GM18951 (cell line): ENCODE measurements at regions not wholly inside any gene's neighbourhood (a gene's known extent, or its start where the extent isn't known, plus 50 kb on each side); places are given as distances from the start of the nearest gene placed in this dataset.

Experiments
- POLR2A ChIP-seq: IDR thresholded peaks from 4 replicates; pipeline ENCODE4 v1.6.1; 2011; ENCODE audit warnings: mild to moderate bottlenecking; ENCODE audit not compliant: insufficient read length, insufficient read depth; ENCODE audit errors: extremely low read depth
- in situ Hi-C: fragments of 300-500 bp; cut with MboI; formaldehyde crosslinking; loops from one replicate; pipeline ENCODE4 v1.12.0; 2022; ENCODE audit warnings: low sequenced_read_pairs, mixed read lengths, inconsistent platforms; ENCODE audit not compliant: unreplicated experiment

DNA sequence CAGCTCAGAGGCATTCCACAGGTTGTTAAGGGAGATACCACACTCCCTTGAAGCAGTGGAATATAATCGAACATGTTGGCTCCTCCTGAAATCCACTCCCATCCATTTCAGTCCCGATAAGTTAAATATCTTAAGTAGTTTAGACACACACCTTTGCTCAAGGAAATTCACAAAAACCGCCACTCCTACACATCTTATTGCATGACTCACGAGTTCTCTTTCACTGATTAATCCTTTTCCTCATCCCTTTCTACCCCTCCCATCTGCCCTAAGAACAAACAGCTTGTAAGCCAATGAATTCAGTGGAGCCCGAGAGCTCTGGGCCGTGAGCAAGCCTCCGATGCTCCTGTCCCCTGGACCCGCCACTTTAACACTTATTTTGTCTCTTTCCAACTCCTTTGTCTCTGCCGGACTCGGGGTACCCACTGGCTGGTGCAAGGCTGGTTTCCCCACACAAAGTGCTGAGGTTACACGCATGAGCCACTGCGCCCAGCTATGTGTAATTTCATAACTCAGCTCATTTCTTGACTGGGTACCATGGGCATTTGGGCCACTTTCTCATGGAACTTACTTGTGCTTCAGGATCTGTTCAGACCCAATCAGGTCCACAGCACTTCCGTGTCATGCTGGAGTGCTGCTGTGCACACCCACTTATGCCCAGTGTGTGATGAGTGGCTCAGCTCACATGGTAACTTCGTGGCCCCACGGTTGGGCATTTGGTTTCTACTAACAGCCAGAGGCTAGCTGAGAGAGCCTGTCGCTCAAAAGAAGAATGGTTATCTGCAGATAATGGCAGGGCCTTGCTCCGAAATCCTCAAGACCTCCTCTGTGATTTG, 171.8 kb upstream of the ALG10B start:
- in situ Hi-C loops = loop anchor here (25.0 kb wide), 2 partner anchors 967 to 1117 kb away; no protein-coding TSS in a partner anchor
- no peak for TF ChIP-seq POLR2A

DNA sequence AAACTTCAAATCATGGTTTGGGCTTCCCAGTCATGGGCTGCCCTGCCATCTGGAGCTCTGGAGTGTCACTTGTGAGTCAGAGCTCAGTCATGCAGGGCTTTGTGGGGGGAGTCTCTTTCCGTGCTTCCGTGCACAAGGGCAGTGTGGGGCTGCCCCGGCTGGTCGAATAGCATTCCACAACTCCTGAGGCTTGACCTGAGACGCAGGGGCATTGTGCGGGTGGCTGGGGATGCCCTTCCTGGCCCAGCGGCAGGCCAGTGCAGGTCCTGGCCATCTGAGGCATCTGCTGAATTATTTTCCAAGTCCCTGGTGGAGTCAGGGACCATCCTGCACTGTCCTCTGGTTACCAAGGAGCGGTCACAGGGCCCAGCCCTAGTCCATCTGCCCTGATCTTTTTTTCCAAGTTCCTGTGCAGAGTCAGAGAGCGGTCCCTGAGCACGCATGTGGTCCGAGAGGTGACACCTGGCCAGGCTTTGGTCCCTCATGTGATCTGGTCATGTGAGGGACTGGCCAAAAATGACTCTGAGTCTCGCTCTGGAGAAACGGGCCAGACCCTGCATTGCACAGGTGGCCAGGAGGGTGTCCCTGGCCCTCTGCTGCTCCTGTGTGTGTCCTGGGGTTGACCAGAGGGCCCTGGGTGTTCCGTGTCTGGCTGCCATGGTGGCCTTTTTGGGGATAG, 167.0 kb upstream of the ALG10B start:
- in situ Hi-C loops = loop anchor here (25.0 kb wide), 2 partner anchors 963 to 1113 kb away; no protein-coding TSS in a partner anchor

DNA sequence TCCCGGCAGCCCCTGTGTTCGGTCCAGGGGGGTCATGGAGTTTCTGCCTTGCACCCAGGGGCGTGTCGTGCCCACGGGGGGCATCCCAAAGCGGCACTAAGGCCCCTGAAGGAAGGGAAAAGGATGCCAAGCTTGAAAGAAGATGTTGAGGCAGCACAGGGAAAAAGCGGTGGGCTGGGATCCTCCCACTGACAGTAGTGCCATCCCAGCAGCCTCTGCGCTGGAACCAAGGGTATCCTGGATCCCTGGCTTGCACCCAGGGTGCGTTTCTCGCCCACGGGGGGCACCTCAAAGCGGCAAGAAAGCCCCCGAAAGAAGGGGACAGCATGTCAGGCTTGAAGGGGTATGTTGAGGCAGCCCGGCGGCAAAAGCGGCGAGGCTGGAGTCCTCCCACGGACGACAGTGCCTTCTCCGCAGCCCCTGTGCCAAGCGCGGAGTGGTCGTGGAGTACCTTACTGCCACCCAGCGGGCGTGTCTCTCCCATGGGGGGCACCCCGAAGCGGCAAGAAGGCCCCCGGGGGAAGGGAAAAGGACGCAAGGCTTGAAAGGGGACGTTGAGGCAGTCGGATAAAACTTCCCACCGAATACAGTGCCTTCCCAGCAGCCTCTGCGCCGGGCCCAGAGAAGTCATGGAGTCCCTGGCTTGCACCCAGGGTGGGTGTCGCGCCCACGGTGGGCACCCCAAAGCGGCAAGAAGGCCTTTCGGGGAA, 164.4 kb upstream of the ALG10B start:
- in situ Hi-C loops = no loop called here
- no peak for TF ChIP-seq POLR2A

More for the DNA sequence above, 167.0 kb upstream of the ALG10B start:
- TF ChIP-seq POLR2A = no peak

DNA sequence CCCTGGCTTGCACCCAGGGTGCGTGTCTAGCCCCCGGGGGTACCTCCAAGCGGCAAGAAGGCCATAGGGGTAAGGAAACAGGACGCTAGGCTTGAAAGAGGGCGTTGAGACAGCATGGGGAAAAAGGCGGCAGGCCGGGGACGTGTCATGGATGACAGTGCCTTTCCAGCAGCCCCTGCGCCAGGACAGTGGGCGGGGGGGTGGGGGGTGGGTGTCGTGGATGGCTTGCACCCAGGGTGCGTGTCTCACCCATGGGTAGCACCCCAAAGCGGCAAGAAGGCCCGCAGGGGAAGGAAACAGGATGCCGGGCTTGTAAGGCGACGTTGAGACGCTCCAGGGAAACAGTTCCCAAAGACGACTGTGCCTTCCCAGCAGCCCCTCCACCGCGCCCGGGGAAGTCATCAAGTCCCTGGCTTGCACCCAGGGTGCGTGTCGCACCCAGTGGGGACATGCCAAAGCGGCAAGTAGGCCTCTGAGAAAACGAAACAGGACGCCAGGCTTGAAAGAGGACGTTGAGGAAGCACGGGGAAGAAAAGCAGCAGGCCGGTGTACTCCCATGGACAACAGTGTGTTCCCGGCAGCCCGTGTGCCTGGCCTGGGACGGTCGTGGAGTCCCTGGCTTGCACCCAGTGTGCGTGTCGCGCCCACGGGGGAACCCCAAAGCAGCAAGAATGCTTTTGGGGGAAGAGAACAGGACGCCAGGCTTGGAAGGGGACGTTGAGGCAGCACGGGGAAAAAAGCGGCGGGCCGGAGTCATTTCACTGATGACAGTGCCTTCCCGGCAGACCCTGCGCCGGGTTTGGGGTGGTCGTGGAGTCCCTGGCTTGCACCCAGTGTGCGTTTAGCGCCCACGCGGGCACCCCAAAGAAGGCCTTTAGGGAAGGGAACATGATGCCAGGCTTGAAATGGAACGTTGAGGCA, 163.5 kb upstream of the ALG10B start:
- no peak for TF ChIP-seq POLR2A
- in situ Hi-C loops = no loop called here

DNA sequence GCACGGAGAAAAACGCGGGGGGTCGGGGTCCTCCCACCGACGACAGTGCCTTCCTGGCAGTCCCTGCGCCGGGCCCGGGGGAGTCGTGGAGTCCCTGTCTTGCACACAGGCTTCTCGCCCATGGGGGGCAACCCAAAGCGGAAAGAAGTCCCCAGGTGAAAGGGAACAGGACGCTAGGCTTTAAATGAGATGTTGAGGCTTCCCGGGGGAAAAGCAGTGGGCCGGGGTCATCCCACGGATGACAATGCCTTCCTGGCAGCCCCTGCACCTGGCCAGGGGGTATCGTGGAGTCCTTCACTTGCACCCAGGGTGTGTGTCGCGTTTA, 162.9 kb upstream of the ALG10B start:
- TF ChIP-seq POLR2A = no peak
- in situ Hi-C loops = no loop called here

DNA sequence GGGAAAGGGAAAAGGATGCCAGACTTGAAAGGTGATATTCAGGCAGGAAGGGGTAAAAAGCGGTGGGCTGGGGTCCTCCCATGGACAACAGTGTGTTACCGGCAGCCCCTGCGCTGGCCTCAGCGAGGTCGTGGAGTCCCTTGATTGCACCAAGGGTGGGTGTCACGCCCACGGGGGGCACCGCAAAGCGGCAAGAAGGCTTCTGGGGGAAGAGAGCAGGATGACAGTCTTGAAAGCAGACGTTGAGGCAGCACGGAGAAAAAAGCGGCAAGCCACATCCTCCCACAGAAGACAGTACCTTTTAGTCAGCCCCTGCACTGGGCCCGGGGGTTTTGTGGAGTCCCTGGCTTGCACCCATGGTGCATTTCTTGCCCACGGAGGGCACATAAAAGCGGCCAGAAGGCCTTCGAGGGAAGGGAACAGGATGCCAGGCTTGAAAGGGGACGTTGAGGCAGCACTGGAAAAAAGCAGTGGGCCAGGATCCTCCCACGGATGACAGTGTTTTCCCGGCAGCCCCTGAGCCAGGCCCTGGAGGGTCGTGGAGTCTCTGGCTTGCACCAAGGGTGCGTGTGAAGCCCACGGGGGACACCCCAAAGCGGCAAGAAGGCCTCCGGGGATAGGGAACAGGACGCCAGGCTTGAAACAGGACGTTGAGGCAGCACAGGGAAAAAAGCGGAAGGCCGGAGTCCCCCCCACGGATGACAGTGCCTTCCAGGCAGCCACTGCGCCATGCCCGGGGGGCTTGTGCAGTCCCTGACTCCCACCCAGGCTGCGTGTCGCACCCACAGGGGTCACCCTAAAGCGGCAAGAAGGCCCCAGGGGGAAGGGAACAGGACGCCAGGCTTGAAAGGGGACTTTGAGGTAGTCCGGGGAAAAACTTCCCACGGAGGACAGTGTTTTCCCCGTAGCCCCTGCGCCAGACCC, 162.2 kb upstream of the ALG10B start:
- TF ChIP-seq POLR2A = no peak
- in situ Hi-C loops = no loop called here

DNA sequence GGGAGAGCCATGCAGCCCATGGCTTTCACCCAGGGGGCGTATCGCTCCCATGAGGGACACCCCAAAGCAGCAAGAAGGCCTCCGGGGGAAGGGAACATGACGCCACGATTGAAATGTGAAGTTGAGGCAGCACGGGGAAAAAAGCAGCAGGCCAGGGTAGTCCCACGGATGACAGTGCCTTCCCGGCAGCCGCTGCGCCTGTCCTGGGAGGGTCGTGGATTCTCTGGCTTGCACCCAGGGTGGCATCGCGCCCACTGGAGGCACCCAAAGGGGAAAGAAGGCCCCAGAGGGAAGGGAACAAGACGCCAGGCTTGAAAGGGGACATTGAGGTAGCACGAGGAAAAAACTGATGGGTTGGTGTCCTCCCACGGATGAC, 161.6 kb upstream of the ALG10B start:
- TF ChIP-seq POLR2A = no peak

DNA sequence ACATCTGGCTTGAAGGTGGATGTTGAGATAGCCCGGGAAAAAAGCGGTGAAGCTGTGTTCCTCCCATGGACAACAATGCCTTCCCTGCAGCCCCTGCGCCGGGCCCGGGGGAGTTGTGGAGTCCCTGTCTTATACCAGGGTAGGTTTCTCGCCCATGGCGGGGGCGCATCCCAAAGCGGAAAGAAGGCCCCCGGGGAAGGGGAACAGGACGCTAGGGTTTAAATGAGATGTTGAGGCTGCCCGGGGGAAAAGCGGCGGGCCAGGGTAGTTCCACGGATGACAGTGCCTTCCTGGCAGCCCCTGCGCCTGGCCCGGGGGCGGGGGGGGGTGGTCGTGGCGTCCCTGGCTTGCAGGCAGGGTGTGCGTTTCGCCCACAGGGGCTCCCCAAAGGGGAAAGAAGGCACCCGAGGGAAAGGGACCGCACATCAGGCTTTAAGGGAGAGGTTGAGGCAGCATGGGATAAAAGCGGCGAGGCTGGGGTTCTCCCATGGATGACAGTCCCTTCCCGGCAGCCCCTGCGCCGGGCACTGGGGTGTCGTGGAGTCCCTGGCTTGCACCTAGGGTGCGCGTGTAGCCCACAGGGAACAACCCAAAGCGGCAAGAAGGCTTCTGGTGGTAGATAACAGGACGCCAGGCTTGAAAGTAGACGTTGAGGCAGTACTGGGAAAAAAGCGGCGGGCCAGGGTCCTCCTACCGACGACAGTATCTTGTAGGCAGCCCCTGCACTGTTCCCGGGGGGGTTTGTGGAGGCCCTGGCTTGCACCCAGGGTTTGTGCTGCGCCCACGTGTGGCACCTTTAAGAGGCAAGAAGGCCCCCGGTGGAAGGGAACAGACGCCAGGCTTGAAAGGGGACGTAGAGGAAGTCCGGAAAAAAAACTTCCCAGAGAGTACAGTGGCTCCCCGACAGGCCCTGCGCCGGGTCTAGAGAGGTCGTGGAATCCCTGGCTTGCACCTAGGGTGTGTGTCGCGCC, 160.8 kb upstream of the ALG10B start:
- in situ Hi-C loops = no loop called here
- TF ChIP-seq POLR2A = no peak

More for the DNA sequence above, 161.6 kb upstream of the ALG10B start:
- in situ Hi-C loops = no loop called here

DNA sequence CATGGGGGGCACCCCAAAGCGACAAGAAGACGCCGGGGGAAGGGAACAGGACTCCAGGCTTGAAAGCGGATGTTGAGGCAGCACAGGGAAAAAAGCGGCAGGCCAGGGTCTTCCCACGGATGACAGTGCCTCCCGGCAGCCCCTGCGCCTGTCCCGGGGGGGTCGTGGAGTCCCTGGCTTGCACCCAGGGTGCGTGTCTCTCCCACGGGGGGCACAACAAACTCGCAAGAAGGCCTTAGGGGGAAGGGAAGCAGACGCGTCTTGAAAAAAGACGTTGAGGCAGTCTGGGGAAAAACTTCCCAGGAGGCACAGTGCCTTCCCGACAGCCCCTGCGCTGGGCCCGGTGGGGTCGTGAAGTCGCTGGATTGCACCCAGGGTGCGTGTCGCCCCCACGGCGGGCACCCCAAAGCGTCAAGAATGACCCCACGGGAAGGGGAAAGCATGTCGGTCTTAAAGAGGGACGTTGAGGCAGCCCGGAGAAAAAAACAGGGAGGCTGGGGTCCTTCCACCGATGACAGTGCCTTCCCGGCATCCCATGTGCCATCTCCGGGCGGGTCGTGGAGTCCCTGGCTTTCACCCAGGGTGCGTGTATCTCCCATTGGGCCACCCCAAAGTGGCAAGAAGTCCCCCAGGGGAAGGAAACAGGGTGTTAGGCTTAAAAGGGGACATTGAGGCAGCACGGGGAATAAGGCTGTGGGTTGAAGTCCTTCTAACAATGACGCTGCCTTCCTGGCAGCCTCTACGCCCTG, 159.9 kb upstream of the ALG10B start:
- TF ChIP-seq POLR2A = no peak
- in situ Hi-C loops = no loop called here

DNA sequence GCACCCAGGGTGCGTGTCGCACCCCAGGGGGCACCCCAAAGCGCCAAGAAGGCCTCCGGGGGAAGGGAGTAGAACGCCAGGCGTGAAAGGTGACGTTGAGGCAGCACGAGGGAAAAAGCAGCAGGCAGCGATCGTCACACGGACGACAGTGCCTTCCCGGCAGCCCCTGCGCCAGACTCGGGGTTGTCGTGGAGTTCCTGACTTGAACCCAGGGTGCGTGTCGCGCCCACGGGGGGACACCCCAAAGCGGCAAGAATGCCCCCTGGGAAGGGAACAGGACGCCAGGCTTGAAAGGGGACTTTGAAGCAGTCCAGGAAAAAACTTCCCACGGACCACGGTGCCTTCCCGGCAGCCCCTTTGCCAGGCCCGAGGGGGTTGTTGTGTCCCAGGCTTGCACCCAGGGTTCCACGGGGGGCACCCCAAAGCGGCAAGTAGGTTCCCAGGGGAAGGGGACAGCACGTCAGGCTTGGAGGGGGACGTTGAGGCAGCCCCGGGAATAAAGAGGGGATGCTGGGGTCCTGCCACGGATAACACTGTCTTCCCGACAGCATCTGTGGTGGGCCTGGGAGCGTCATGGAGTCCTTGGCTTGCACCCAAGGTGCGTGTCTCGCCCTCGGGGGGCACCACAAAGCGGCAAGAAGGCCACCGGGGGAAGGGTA, 159.2 kb upstream of the ALG10B start:
- in situ Hi-C loops = no loop called here
- no peak for TF ChIP-seq POLR2A
